HG02973 (cell line): ENCODE measurements at regions not wholly inside any gene's neighbourhood (a gene's known extent, or its start where the extent isn't known, plus 50 kb on each side); places are given as distances from the start of the nearest gene placed in this dataset.

ENCODE experiments used
- ATAC-seq: cut with Tn5 transposase; IDR thresholded peaks from one replicate; pipeline ENCODE4 v1.9.1; 2021; ENCODE audit warnings: moderate library complexity; ENCODE audit not compliant: unreplicated experiment

GRCh38 chr1:230517326-230517725 lies 91.2 kb upstream of the PGBD5 start:
- ATAC-seq, result no peak

GRCh38 chr1:230516889-230517288 lies 90.8 kb upstream of the PGBD5 start:
- no peak for ATAC-seq

- no peak for ATAC-seq
These were observed 89.5 kb upstream of the PGBD5 start for GRCh38 chr1:230515451-230516145.

DNA sequence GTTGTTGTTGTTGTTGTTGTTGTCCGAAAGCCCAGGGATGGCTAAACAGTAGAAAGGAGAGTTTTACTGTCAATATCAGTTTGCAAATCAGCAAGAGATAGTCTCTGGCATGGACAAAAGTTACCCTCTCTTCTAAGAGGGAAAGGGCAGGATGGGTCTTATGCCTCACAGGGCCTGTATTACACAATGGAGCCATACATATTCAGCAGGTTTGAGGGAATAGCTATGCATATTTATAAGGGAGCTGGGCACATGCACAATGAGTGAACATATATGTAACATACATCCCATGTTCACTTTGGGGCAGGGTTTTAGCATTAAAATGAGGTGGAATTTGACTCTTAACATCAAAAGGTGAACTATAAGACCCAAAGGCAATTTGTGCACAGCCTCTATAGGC lies 84.4 kb upstream of the PGBD5 start:
- ATAC-seq, result no peak

GRCh38 chr1:230509281-230509977 lies 83.3 kb upstream of the PGBD5 start:
- no peak for ATAC-seq

DNA sequence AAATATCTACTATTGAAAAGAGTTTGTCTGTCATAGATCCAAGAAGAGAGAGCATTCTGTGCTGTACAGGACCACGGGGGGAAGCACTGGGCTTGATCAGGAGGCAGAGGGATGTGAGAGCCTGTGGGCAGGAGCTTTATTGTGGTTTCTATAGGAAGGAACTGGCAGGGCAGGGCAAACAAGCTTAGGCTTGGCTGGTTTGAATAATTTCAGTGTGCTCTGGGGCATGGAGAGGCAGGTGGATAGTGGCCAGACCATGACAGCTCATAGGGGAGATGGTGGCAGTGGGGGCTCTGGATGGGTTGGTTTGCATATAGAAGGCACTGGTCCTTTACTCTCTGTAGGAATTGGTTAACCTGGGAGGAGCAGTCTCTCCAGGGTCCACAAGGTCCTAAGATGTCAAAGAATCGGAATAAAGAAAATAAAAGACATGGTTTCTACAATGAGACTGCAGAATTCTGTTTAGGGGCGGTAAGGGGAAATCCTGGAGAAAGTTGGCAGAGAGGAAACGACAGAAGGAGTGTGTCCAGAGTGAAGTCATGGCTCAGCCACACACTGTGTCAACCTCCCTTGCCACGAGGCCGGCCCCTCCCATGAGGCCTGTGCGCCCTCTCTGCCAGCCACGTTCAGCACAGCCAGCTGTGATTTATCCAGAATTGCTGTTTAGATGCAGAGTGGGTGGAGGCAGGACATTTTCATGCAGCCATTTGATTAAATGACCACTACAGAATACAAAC lies 81.7 kb upstream of the PGBD5 start:
- no peak for ATAC-seq

- no peak for ATAC-seq
These were observed 81.1 kb upstream of the PGBD5 start for GRCh38 chr1:230507236-230507635.

GRCh38 chr1:230506451-230506850 lies 80.3 kb upstream of the PGBD5 start:
- ATAC-seq, result no peak

- ATAC-seq, result no peak
These were observed 78.2 kb upstream of the PGBD5 start for GRCh38 chr1:230504310-230504709.

GRCh38 chr1:230503726-230504125 lies 77.6 kb upstream of the PGBD5 start:
- no peak for ATAC-seq

- ATAC-seq, result no peak
These were observed 76.9 kb upstream of the PGBD5 start for GRCh38 chr1:230502996-230503395.

DNA sequence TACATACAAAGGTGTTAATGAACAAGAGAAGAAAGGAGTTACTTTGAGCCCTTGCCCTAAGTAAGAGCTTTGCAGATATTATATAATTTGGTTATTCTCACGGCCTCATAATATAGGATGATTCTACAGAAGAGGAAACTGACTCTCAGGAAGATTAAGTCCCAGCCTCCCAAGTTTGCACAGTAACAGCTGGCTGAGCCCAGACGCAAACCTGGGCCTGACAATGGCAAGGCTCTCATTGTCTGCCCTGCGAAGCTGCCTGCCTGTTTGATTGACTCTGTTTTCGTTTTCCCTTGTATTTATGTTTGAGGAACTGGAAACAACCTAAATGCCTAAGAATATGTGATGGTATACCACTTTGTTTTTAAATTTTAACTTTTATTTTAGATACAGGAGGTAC lies 76.2 kb upstream of the PGBD5 start:
- ATAC-seq, result no peak

GRCh38 chr1:230501849-230502248 lies 75.7 kb upstream of the PGBD5 start:
- no peak for ATAC-seq

DNA sequence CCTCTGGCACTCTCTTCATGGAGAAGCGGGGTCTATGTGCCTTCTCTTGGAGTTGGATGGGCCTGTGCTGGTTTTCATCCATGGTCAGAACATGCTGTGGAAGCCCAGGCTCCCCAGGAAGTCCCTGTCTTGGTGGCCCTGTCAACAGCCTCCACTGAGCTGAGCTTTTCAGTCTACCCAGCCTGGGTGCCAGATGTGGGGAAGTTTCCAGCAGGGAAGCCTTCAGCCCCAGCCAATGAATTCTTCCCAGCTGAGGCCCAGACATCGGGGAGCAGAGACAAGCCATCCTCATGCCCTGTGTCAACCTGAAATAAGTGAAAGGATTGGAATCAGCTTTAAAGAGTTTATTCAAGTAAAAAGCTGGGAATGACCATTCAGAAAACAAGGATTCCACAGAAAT lies 75.1 kb upstream of the PGBD5 start:
- ATAC-seq, result no peak

GRCh38 chr1:230500063-230500462 lies 73.9 kb upstream of the PGBD5 start:
- no peak for ATAC-seq

GRCh38 chr1:230499496-230499895 lies 73.4 kb upstream of the PGBD5 start:
- no peak for ATAC-seq

GRCh38 chr1:230498704-230499103 lies 72.6 kb upstream of the PGBD5 start:
- ATAC-seq, result no peak

DNA sequence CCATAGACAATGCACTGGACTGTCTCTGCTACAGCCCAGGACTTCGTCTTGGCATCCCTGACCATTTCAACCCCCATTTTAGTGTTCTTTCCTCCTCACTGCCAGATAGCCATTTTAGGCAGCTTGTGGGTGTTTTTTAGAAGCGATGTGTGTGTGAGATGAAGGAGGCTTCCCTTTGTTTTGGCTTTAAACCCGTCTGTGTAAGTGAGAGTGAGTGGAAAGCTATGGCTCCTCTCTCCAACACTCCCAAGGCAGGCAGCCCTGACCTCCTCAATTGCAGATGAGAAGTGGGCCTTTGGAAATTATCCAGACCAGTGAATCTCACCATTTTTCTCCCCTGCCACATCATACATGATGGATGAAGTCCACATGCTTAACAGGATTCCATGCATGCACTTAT lies 70.3 kb upstream of the PGBD5 start:
- no peak for ATAC-seq

- ATAC-seq, result no peak
These were observed 69.8 kb upstream of the PGBD5 start for GRCh38 chr1:230495891-230496385.

DNA sequence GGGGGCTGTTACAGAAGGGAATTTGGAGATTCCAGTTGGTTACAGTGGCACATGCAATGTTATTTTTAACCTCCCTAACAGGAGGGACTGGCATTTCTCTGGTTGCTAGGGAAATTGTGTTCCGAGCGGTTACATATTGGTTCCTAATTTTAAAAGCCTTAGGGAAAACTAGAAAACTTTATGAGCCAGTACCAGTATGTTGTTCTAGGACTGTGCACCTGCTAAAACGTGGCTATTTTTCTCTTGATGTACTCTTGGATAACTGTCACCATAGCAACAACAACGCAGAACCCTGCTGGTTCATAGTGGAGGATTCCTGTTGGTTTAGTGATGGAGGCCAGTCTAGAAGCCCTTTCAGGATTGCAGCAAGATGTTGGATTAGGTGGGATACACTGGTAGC lies 68.9 kb upstream of the PGBD5 start:
- ATAC-seq, result no peak

DNA sequence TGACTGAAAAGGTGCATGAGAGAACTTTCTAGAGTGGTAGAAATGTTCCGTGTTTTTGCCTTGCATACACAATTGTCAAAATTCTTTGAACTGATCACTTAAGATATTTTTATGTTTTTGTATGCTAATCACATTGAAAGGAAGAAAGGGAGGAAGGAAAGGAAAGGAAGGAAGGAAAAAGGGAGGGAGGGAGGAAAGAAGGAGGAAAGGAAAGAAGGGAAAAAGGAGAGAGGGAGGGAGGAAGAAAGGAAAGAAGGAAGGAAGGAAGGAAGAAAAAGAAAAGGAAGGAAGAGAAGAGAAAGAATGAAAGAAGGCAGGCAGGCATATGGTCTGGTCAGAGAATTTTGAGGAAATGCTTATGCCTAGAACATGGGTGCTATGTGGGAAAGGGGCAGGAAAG lies 68.4 kb upstream of the PGBD5 start:
- no peak for ATAC-seq

GRCh38 chr1:230494026-230494425 lies 67.9 kb upstream of the PGBD5 start:
- ATAC-seq, result no peak
